ENCODE measurements at regions not wholly inside any gene's neighbourhood (a gene's known extent, or its start where the extent isn't known, plus 50 kb on each side); places are given as distances from the start of the nearest gene placed in this dataset.

DNA sequence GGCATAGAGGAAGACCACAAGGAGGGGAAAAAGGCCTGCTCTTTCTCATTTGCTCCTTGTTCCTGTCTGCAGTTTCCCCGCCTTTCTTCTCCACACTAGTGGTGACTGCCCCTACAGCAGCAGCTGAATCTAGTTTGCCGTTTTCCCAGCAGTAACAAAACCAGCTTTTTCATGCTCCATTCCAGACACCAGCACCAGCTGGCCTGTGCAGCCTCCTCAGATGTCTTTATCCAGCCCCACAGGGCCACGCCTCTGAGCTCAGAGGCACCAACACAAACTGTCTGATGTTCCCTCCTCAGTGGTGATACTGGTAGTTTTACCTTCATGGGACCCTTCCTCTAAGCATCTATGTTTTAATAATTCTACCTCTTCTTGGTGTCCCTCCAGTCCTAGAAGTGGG is 70.4 kb upstream of the SLC24A3 start:
- H3K4me3 Mint-ChIP-seq, result no peak overlapping the region
- no peaks in the 10 kb centered on the region for H3K4me1 Mint-ChIP-seq
- no peak overlapping the region for H3K27ac Mint-ChIP-seq
- DNase-seq (ENCODE audit: low spot score in 2 of 2, unreplicated experiment in 2 of 2), result no peak
- TF ChIP-seq, protein P1, sequence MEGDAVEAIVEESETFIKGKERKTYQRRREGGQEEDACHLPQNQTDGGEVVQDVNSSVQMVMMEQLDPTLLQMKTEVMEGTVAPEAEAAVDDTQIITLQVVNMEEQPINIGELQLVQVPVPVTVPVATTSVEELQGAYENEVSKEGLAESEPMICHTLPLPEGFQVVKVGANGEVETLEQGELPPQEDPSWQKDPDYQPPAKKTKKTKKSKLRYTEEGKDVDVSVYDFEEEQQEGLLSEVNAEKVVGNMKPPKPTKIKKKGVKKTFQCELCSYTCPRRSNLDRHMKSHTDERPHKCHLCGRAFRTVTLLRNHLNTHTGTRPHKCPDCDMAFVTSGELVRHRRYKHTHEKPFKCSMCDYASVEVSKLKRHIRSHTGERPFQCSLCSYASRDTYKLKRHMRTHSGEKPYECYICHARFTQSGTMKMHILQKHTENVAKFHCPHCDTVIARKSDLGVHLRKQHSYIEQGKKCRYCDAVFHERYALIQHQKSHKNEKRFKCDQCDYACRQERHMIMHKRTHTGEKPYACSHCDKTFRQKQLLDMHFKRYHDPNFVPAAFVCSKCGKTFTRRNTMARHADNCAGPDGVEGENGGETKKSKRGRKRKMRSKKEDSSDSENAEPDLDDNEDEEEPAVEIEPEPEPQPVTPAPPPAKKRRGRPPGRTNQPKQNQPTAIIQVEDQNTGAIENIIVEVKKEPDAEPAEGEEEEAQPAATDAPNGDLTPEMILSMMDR (IDR thresholded peaks at IDR 0.05; ENCODE audit: unreplicated experiment), result no peak
- peaks cover 43% of the 10 kb centered on the region for H3K9me3 Mint-ChIP-seq
- H3K36me3 Mint-ChIP-seq, result no peaks in the 10 kb centered on the region
- no peaks in the 10 kb centered on the region for H3K27me3 Mint-ChIP-seq (ENCODE audit: low read depth)

DNA sequence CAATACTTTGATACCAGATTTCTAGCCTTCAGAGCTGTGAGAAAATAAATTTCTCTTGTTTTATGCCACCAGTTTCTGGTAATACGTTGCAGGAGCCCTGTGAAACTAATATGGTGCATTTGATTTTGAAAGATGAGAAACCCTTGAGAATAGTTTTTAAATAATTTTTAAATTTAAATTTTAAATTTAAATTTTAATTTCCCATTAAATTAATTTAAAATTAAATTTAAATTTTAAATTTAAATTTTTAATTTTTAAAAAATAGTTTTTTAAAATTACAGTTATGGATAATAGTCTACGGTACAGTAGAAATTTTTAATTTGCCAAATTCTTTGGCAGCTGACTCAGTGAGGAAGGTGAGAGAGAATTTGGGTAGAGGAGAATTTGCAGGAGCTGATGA is 68.6 kb upstream of the SLC24A3 start:
- TF ChIP-seq, protein P1 (IDR thresholded peaks at IDR 0.05; ENCODE audit: unreplicated experiment), result no peak
- peaks cover 26% of the 10 kb centered on the region for H3K9me3 Mint-ChIP-seq
- H3K27me3 Mint-ChIP-seq (ENCODE audit: low read depth), result no peaks in the 10 kb centered on the region
- no peak overlapping the region for H3K27ac Mint-ChIP-seq
- H3K4me3 Mint-ChIP-seq, result no peak overlapping the region
- DNase-seq (ENCODE audit: low spot score in 2 of 2, unreplicated experiment in 2 of 2), result no peak
- no peaks in the 10 kb centered on the region for H3K36me3 Mint-ChIP-seq
- no peaks in the 10 kb centered on the region for H3K4me1 Mint-ChIP-seq

DNA sequence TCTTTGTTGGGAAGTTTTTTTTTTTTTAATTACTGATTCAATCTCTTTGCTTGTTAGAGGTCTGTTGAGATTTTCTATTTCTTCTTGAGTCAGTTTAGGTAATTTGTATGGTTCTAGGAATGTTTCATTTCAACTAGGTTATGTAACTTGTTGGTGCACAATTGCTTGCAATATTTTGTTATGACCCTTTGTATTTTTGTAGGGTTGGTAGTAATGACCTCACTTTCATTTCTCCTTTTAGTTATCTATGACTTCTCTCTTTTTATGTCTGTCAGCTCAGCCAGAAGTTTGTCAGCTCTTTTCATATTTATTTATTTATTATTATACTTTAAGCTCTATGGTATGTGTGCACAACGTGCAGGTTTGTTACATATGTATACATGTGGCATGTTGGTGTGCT is 51.1 kb upstream of the SLC24A3 start:
- no peak for DNase-seq (ENCODE audit: low spot score in 2 of 2, unreplicated experiment in 2 of 2)
- no peaks in the 10 kb centered on the region for H3K27me3 Mint-ChIP-seq (ENCODE audit: low read depth)
- H3K9me3 Mint-ChIP-seq, result peaks cover 15% of the 10 kb centered on the region
- H3K27ac Mint-ChIP-seq, result no peak overlapping the region
- TF ChIP-seq, protein P1 (IDR thresholded peaks at IDR 0.05; ENCODE audit: unreplicated experiment), result no peak
- no peak overlapping the region for H3K4me3 Mint-ChIP-seq
- no peaks in the 10 kb centered on the region for H3K36me3 Mint-ChIP-seq
- peaks cover 8% of the 10 kb centered on the region for H3K4me1 Mint-ChIP-seq

Measured in mesothelial cell of epicardium (in vitro differentiated cells).